HG02852 (cell line): ENCODE measurements at regions not wholly inside any gene's neighbourhood (a gene's known extent, or its start where the extent isn't known, plus 50 kb on each side); places are given as distances from the start of the nearest gene placed in this dataset.
"Not testable (repeated sequence)": the region's sequence is repeated elsewhere in the genome, so short reads cannot be mapped to it uniquely, and the experiment has no call there.

Source experiments
- ATAC-seq: cut with Tn5 transposase; IDR thresholded peaks from one replicate; pipeline ENCODE4 v1.9.1; 2021; ENCODE audit warnings: mild to moderate bottlenecking, moderate library complexity; ENCODE audit not compliant: unreplicated experiment

DNA sequence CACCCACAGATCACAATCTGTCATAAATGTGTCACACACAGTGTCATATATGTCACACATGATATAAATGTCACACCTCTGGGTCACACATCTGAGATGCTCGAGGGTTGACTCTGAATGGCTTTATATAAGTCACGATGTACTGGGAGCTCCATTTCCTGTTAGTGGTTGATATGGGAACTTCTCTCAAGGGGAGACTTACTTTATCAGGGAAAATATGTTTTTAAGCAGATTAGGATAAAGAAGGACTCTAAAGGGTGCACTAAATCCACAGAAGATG lies 83.9 kb upstream of the MEF2A start:
- ATAC-seq, result no peak

DNA sequence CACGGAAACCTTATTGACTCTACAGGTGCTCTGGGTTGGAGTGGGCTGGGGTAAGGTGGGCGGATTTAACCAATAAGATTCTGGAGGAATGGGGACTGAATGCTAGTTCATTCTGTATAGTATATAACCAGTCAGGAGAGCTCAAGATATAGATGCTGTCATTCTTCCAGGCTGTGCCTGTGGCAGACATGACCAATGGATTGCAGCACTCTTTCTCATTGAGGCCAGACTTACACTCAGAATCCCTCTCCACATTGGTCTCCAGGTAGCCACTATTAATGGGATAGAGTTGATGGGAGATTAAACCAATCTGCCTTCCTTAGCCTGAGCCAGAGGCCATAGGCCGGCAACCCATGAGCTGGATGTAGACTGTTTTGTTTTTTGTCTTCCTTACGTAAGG lies 82.8 kb upstream of the MEF2A start:
- no peak for ATAC-seq

DNA sequence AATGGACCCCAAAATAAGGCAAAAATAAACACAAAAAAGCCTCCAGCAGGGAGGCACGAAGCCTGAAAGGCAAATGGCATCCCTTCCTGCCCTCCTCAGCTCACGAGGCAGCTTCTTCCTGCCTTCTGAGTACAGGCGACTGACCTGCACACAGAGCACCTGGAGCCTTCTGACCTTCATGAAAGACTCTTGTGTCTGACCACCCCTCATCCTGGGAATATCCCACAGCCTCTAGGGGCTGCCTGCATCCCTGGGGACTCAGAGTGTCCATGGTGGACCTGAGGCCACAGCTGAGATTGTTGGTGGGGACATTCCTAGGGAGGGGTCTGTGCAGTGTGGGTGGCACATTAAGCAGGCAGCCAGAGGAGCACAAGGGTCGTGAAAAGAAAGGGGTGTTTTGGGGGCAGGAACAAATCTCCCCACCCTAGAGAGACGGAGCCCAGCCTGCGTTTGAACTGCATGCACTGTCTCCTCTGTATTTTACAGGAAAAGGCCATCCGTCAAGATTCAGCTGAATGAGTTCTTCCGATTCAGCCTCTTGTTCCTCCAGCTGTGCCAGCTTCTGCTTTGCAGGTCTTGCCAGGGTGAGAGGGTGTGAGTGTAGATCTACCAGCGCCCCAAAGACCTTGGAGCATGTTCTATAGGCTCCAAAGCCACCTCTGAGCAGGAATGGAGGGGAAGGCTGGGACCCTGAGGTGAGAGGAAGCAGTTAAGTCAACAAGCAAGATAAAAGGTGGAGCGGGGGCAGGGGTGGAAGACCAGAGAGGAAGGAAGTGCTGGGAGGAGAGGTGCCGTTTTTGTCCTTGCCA lies 80.4 kb upstream of the MEF2A start:
- no peak for ATAC-seq

DNA sequence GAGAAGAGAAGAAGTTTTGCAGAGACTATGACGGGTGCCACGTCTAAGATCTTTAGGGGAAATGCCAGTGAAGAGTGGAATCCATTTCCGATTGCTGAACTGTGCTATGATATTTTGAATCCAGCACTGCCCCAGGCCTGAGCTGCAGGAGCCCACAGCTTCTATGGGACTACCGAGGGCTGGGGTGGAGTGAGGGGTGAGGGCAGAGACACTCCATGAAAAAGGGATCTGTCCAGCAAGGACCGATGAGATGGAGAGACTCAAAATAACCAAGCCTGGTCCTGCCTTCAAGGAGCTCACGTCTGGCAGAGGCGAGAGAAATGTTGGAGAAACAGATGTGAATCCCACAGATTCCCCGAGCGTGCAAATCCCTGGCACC lies 79.8 kb upstream of the MEF2A start:
- ATAC-seq, result no peak

DNA sequence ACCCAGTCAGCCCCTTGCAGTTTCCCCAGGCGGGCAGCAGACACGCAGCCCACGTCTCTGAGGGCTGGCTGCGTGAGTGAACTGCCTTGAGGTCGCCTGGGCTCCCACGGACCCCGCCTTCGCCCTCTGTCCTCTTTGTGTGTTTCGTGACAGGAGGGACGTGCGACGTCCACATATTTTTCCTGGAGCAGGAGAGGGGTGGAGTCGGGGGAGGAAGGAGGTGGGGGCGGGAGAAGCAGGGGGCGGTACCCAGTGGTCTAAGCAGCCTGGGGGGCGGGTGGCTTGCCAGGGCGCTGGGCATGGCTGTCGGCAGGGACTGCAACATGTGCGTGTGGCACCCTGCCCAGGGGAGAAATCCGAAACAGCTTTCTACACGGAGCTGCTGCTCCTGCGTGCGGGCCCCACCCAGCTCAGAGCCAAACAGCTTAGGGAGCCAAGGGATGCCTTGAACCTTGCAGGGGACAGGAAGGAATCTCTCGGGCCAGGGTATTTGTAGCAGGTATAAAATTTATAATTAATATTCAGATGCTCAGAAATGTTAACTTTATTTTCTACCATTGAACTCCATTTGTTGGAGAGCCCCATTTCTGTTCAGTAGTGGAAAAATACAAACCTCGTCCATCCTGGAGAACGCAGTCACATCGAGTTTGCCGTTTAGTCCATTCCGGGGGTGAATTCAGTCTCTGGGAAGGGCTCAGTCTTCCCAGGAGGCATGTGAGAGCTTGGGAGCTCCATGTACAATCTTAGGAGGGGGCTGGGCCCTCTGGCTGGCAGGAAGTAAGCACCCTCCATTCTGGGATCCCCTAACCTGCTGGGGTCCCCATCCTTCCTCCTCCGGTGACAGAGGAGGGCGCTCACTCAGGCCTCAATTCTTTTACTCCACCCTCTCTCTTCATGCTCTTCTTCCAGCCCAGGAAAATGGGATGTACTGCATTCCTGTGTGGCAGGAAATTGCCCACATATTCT lies 79.1 kb upstream of the MEF2A start:
- ATAC-seq, result no peak

DNA sequence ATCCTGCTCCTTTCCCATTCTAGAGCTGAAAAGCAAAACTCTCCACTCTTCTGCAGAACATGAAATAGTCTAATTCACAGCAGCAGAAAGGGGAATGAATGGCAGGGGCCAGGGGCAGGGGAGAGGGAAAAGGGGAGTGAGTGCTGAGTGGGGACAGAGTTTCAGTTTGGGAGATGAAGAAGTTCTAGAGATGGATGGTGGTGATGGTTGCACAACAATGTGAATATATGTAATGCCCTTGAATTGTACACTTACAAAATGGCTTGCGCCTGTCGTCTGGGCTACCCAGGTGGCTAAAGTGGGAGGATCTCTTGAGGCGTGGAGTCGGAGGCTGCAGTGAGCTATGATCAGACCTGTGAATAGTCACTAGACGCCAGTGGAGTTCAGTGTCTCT lies 78.5 kb upstream of the MEF2A start:
- no peak for ATAC-seq

DNA sequence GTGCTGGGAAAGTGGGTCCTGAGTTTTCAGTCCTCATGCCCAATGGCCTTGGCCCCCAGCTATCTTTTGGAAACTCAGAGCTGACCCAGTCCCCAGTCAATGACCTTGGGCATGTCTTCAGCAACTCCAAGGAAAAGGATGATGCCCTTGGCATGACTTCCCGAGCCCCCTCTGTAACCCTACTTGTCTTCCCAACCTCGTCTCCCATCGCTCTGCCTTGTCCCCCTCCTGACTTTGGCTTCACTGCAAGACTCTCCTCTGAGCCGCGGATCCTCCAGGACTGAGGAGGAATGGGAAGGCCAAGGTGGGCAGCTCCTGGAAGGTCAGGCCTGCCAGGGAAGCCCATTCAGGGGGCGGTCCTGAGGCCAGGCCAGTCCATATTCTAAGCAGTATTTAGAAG lies 73.5 kb upstream of the MEF2A start:
- no peak for ATAC-seq

DNA sequence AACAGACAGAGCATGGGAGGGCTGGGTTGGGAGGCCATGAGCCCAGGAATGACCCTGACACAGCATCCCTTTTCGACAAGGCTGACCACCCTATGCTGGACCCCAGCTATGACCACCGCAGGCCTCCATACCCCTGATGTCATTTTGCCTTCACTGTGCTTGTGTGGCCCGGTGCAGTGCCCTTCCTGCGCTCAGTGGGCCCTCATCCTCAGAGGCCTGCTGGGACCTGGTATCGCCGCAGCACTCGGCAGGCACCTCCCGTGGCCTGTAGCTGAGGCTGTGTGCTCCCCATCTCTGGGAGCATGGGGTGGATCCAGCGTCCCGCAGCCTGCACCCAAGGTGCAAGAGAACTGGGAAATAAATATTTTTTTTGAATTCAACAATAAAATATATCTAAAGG lies 73.1 kb upstream of the MEF2A start:
- no peak for ATAC-seq

DNA sequence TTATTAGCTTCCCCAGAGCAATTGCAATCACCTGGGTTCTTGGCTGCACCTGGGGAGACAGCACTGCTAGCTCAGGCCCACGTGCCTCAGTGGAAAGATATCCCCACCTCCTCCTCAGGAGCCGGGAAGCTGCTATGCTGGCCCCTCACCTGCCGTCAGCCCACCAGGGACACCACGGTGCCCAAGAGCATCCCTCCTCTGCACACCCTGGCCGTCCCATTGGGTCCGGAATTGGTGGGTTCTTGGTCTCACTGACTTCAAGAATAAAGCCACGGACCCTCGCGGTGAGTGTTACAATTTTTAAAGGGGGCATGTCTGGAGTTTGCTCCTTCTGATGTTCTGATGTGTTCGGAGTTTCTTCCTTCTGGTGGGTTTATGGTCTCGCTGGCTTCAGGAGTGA lies 72.3 kb upstream of the MEF2A start:
- ATAC-seq, result no peak

DNA sequence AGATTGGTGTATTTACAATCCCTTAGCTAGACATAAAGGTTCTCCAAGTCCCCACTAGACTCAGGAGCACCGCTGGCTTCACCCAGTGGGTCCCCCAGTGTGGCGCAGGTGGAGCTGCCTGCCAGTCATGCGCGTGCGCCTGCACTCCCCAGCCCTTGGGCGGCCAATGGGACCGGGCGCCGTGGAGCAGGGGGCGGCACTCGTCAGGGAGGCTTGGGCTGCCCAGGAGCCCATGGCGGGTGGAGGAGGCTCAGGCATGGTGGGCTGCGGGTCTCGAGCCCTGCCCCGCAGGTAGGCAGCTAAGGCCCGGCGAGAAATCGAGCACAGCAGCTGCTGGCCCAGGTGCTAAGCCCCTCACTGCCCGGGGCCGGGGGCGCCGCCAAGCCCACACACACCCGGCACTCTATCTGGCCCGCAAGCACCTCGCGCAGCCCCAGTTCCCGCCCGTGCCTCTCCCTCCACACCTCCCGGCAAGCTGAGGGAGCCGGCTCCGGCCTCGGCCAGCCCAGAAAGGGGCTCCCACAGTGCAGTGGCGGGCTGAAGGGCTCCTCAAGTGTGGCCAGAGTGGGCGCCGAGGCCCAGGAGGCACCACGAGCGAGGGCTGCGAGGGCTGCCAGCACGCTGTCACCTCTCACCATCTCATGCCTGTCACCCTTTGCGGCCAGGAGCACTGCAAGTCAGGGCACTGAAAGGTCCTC lies 71.1 kb upstream of the MEF2A start:
- ATAC-seq, result not testable (repeated sequence)

DNA sequence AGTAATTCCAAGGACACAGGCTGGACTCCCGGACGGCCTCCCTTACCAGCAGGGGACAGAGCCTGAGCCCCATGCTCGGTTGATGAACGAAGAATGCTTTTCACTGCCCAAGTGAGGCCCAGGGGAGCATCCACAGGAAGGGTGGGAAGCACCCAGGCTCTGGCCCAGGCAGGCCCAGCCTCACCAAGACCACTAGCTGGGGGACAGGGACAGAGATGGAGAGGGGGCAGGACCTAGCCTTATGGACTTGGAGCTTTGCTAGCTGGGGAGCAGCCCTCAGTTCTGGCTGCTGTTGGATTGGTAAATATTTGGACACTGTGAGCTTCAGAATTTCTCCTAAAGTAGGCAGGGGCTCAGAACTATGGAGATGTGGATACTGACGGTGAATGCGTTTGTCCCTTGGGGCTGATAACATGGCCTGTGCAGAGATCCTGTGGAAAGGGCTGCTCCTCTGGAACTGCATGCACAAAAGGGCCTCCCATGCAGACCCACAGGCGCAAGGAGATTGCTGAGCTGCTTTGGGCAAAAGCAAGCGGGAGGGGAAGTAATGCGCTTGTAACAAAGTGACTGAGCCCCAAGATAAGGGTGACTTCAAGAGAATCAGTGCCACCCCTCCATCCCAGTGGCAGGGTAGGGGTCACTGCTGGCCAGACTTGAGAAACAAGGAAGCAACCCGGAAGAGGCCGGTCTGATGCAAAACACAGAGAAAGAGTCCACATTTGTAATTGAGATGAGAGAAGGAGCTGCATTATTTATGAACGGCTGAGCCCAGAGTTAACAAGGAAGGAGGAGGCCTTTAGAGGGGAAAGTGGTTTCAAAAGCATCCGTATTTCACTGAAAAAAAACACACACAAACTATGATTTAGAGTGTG lies 70.1 kb upstream of the MEF2A start:
- ATAC-seq, result no peak

DNA sequence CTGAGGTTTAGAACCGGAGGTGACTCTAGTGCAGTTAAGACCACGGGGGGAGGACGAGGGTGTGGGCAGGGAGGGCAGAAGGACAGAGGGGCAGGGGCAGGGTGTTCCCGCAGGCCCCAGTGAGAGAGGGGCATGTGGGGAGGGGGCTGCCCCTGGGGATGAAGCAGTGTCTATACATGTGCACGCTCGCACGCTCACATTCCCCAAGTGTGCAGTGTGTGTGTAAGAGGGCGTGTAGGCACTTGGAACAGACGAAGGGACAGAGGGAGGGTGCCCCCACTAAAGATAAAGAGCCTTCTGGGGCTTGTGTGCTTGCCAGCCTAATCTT lies 69.5 kb upstream of the MEF2A start:
- no peak for ATAC-seq

DNA sequence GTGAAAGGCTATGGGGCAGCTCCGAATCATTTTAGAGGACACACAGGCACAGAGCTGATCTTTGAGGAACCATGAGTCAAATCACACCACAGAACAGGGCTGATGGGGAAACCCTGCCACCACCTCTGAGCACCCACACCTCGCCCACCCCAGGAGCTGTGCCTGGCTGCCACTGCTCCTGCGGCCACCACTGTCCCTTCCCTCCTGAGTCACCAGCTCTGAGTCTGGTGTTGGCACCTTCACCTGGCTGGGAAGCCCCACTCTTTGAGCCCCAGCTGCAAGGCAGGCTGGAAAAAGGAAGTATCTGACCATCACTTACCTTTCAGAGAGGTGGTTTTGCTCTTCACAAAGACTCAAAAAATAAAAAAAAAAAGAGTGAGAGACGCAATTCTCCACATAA lies 63.6 kb upstream of the MEF2A start:
- ATAC-seq, result peak; percentile 59

DNA sequence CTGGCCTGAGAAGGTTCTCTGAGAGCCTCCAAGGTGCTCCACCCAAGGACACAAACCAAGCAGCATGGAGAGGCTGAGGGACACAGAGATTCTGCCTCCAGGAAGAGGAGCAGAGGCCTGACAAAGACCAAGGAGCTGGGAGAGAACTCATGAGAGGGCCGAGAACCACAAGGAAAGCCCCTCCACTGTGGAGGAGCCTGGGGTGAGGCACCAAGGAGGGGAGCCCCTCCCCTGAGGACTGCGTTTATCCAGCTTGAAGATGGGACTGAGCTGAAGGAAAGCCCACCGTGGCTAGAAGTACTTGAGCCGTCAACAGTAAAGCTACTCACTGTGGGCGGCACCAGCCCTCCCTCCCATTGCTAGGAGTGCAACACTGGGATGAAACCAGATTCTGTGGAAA lies 63.1 kb upstream of the MEF2A start:
- peak; percentile 23 for ATAC-seq

DNA sequence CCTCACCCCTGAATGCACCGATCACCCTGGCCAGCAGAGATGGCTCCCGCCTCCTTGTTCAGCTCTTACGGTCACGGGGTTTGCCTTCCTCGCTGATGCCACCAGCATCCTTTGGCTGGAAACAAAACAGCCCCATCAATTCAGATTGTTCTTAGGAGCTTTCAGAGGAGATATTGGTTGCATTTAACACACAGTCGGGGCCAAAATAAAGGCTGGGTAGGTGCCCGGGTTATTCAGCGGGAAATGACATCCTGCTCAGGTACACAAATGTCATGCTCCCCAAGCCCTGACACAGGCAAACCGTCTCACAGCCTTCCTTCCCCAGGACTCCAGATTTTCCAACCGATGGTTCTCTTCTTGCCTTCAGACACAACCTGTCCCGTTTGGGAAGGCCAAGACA lies 62.4 kb upstream of the MEF2A start:
- ATAC-seq, result no peak

DNA sequence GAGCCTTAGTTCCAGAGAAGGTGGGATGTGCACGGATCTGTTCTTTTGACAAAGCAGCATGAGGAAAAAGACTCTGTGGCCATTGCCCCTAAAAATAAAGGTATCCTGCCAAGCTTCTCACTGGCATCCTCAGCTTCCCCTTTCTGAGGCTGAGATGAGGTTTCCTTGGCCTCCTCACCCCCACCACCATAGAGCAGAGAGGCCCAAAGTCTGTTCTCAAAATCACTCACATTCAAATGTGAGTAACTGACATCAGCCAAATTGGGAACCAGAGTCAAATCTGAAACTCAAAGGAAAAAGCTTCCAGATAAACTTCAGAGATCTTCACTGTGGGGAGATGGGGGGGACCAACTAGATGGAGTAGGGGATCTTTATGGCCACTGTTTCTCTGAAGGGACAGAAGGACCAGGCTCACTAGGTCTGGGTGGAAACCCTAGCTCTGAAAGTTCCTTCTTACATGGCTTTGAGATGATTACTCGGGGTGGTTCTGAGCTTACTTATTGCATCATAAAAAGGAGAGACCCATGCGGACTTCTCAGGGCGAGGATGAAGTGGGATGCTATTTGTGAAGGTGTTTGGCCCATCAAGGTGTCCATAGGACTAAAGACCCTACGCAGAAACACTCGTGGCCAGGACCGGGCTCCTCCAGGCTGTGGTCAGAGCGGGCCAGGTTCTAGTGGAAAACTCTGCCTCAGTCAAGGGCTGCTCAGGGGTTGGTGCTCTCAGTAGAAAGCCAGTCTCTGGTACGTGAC lies 61.5 kb upstream of the MEF2A start:
- ATAC-seq, result peak; percentile 42

DNA sequence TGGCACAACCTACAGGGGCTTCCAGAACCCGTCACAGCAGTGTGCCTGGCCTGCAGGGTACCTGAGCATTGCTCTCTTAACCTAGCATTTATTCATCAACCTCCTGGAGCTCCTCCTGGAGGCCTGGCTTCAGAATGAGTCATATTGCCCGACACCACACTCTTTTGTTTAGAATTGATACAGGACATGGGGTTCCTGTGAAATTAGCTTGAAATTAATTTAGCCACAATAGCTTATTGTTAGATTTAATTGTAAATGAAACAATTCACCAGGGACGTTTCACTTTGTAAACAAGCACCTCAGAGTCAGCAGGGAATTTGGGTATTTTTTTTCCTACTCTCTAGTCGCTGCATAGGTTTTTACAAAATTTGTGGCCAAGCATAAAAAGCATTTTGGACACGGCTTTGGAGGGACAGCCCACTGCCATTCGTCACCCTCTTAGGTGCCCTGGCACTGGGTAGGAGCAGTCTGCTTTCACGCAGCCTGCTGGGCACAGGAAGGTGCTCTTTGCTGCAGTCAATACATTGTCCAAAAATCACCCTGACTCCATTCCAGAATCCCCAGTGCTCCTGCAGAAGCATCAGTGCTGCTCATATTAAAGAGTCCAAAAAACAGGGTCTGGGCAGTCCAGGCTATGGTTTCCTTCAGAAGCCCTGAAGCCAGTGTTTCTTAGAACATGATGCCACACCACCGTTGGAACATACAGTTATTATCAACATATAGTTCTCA lies 60.8 kb upstream of the MEF2A start:
- ATAC-seq, result peak; percentile 28

DNA sequence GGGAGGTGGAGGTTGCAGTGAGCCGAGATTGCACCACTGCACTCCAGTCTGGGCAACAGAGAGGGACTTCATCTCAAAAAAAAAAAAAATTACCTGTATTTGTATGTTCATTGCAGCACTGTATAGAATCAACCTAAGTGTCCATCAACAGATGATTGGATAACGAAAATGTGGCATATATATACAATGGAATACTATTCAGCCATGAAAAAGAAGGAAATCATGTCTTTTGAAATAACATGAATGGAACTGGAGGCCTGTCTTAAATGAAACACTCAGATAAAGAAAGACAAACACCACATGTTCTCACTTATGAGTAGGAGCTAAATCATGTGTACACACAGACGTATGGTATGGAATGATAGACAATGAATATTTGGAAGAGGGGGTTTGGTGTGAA lies 59.4 kb upstream of the MEF2A start:
- no peak for ATAC-seq

DNA sequence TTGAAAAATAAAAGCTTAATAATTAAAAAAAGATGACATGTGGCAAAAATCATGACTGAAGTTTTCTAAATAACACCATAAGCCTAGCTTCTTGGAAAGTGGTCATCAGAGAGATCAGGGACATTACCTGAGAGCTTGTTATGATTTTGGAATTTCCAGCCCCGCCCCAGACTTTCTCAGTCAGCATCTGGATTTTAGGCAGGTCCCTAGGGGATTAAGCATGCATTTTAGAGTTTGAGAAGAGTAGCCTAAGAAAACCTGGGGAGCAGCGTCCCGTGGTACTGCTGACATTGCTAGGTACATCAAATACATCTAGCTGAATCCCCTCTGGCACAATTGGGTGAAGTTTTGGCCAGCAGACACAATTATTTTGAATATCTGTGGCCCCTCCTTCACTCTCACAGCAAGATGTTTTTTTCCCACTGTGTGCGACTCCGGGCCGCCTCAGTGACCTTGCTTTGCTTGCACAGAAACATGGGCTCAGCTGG lies 58.7 kb upstream of the MEF2A start:
- ATAC-seq, result no peak
